GM23338 (cell line): ENCODE measurements at regions not wholly inside any gene's neighbourhood (a gene's known extent, or its start where the extent isn't known, plus 50 kb on each side); places are given as distances from the start of the nearest gene placed in this dataset.

Experiments used
- CTCF ChIP-seq, 2 experiments: fragments of 200-600 bp in 1 of 2; sonication (generic) in 1 of 2; conservative IDR thresholded peaks; 2 replicates each; pipeline versions ENCODE4 v1.5.1 to v1.6.1; 2016 to 2017; ENCODE audit warnings: antibody characterized with exemption in 2 of 2, low read depth in 2 of 2, mild to moderate bottlenecking in 2 of 2, moderate library complexity in 1 of 2
- EZH2phosphoT487 ChIP-seq: fragments of 200-600 bp; sonication (generic); IDR thresholded peaks from one replicate; pipeline ENCODE4 v1.8.1; 2018; ENCODE audit warnings: antibody characterized with exemption; ENCODE audit not compliant: unreplicated experiment

- TF ChIP-seq CTCF (conservative IDR thresholded peaks at IDR 0.05; ENCODE audit: low read depth in 2 of 2) (no peak), EZH2phosphoT487 (no peak)
Measured at GRCh38 chr4:26237916-26238315, 82.9 kb upstream of the RBPJ start.
